B cell (primary cell): ENCODE measurements at regions not wholly inside any gene's neighbourhood (a gene's known extent, or its start where the extent isn't known, plus 50 kb on each side); places are given as distances from the start of the nearest gene placed in this dataset.
"Not testable (repeated sequence)": the region's sequence is repeated elsewhere in the genome, so short reads cannot be mapped to it uniquely, and the experiment has no call there.

Source experiments
- ATAC-seq: fragments of 200-7000 bp; cut with Tn5 transposase; one replicate; pipeline ENCODE4 v1.10.0; 2021; ENCODE audit warnings: low read depth, mild to moderate bottlenecking, moderate number of reproducible peaks, moderate library complexity
- CTCF ChIA-PET: fragments of 350-600 bp; sonication (Branson Sonifier 250); formaldehyde crosslinking; loops from one replicate; lab custom pipeline; 2021; ENCODE audit warnings: antibody characterized with exemption, inconsistent platforms; lab: Charles Lee
- POLR2A ChIA-PET: fragments of 350-600 bp; sonication (Branson Sonifier 250); formaldehyde crosslinking; loops from one replicate; lab custom pipeline; 2021; ENCODE audit warnings: antibody characterized with exemption; lab: Charles Lee
- DNase-seq: peaks from one replicate; pipeline ENCODE4 v3.0.0; 2013
- H2AFZ ChIP-seq: 2 replicates; pipeline ENCODE4 v1.6.1; 2012; ENCODE audit warnings: mild to moderate bottlenecking, low read depth, low read length; ENCODE audit not compliant: insufficient read depth, poor library complexity, severe bottlenecking
- H3K27ac ChIP-seq, 2 donors: 1 replicate in 1 of 2; 2 replicates in 1 of 2; pipeline ENCODE4 v1.5.1; 2012 to 2013; ENCODE audit warnings: low read length in 2 of 2, mild to moderate bottlenecking in 2 of 2, moderate library complexity in 1 of 2
- H3K27me3 ChIP-seq, 4 experiments: fragments of 200-600 bp in 1 of 4; sonication (generic) in 1 of 4; replicated peaks in 1 of 4; 1 replicate in 2 of 4; 2 replicates in 2 of 4; pipeline versions ENCODE4 v1.6.1 to v1.7.0; 2013 to 2016; ENCODE audit warnings: low read length in 3 of 4, mild to moderate bottlenecking in 2 of 4, mixed read lengths in 1 of 4, moderate library complexity in 1 of 4; ENCODE audit not compliant: insufficient read depth in 4 of 4, control insufficient read depth in 3 of 4; ENCODE audit errors: control extremely low read depth in 1 of 4
- H3K36me3 ChIP-seq, 2 experiments: replicated peaks in 1 of 2; 1 replicate in 1 of 2; 2 replicates in 1 of 2; pipeline versions ENCODE4 v1.6.1 to v1.7.1; 2013; ENCODE audit warnings: low read length in 1 of 2; ENCODE audit not compliant: insufficient read depth in 2 of 2, control insufficient read depth in 1 of 2; ENCODE audit errors: control extremely low read depth in 1 of 2, extremely low read depth in 1 of 2
- H3K4me1 ChIP-seq, 2 donors: fragments of 200-600 bp in 1 of 2; sonication (generic) in 1 of 2; 1 replicate in 1 of 2; 2 replicates in 1 of 2; pipeline versions ENCODE4 v1.5.1 to v1.6.1; 2013 to 2017; ENCODE audit warnings: low read length in 2 of 2; ENCODE audit not compliant: control insufficient read depth in 2 of 2, insufficient read depth in 2 of 2
- H3K4me2 ChIP-seq: replicated peaks from 2 replicates; pipeline ENCODE3; 2012; ENCODE audit warnings: mild to moderate bottlenecking, low read depth, low read length; ENCODE audit not compliant: poor library complexity, severe bottlenecking
- H3K4me3 ChIP-seq, 5 experiments: fragments of 200-600 bp in 1 of 5; sonication (generic) in 1 of 5; 1 replicate in 3 of 5; 2 replicates in 2 of 5; pipeline versions ENCODE4 v1.5.1 to v1.7.0; 2011 to 2016; ENCODE audit warnings: low read length in 4 of 5, mild to moderate bottlenecking in 4 of 5, low read depth in 2 of 5, control low read depth in 1 of 5, moderate library complexity in 1 of 5; ENCODE audit not compliant: insufficient read depth in 1 of 5; ENCODE audit errors: control extremely low read depth in 1 of 5, extremely low read depth in 1 of 5
- H3K79me2 ChIP-seq: fragments of 200-600 bp; sonication (generic); one replicate; pipeline ENCODE4 v1.6.0; 2016; ENCODE audit warnings: low read length; ENCODE audit not compliant: control insufficient read depth, insufficient read depth
- H3K9ac ChIP-seq: fragments of 200-600 bp; sonication (generic); 2 replicates; pipeline ENCODE4 v1.6.1; 2017; ENCODE audit warnings: mild to moderate bottlenecking, low read length, moderate library complexity
- H3K9me3 ChIP-seq, 3 donors: one replicate each; pipeline versions ENCODE4 v1.6.1 to v1.7.1; 2013; ENCODE audit warnings: low read length in 2 of 3; ENCODE audit not compliant: control insufficient read depth in 2 of 3, insufficient read depth in 1 of 3; ENCODE audit errors: control extremely low read depth in 1 of 3
- H4K20me1 ChIP-seq: 2 replicates; pipeline ENCODE4 v1.6.0; 2012; ENCODE audit warnings: mild to moderate bottlenecking, low read length; ENCODE audit not compliant: insufficient read depth, control insufficient read depth, poor library complexity, severe bottlenecking
- H3K27ac Mint-ChIP-seq: one replicate; pipeline ENCODE4 v1.8.0; 2021; ENCODE audit warnings: mixed read lengths
- H3K27me3 Mint-ChIP-seq: one replicate; pipeline ENCODE4 v1.8.0; 2021; ENCODE audit warnings: mixed read lengths
- H3K4me1 Mint-ChIP-seq: one replicate; pipeline ENCODE4 v1.8.0; 2021; ENCODE audit warnings: mixed read lengths
- H3K4me3 Mint-ChIP-seq: one replicate; pipeline ENCODE4 v1.8.0; 2021; ENCODE audit warnings: mixed read lengths
- H3K9me3 Mint-ChIP-seq: one replicate; pipeline ENCODE4 v1.8.0; 2022; ENCODE audit warnings: mixed read lengths; ENCODE audit not compliant: insufficient read depth
- EZH2 ChIP-seq: IDR thresholded peaks from 2 replicates; pipeline ENCODE4 v1.6.1; 2012; ENCODE audit warnings: borderline replicate concordance, low read depth, mild to moderate bottlenecking, moderate library complexity, low read length; ENCODE audit not compliant: insufficient read depth, poor library complexity, severe bottlenecking
- WGBS: methylation state at CpG from one replicate; pipeline ENCODE4 v1.1.5; 2013; ENCODE audit warnings: missing lambda C conversion rate; ENCODE audit not compliant: insufficient coverage; 5-methylcytosine and 5-hydroxymethylcytosine counted together
- intact Hi-C: fragments of 100-400 bp; cut with micrococcal nuclease; formaldehyde crosslinking; loops from one replicate; pipeline ENCODE4 v1.10.0; 2022
- TF ChIP-seq, protein P1 (sequence below): fragments of 200-600 bp; IDR thresholded peaks from one replicate; pipeline ENCODE4 v1.8.0; 2022; ENCODE audit warnings: antibody characterized with exemption, mild to moderate bottlenecking

DNA sequence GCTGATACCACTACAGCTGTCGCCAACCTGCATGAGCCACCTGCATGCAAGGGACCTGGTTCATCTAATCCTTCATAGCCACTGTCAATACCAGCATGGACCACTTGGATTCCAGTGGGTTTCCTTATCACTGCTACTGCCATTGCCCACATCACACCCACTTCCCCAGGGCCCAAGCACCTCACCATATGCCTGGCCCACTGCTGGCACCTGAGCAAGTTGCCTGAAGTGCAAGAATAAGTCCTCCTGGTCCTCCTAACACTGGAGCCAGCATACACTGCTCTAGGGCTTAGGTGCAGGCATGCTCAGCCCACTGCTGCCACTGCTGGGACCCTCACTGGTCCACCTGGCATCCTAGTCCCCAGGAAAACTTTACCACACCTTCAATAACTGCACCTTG lies 1136.8 kb upstream of the ADGRL4 start:
- H3K27ac ChIP-seq = no peak overlapping the region
- H3K79me2 ChIP-seq = no peaks in the 10 kb centered on the region
- no peaks in the 10 kb centered on the region for H3K27me3 ChIP-seq
- Mint-ChIP-seq H3K4me1 (no peaks in the 10 kb centered on the region), H3K27ac (no peak overlapping the region), H3K27me3 (no peaks in the 10 kb centered on the region), H3K9me3 (peaks cover 19% of the 10 kb centered on the region), H3K4me3 (no peak overlapping the region)
- H4K20me1 ChIP-seq = no peaks in the 10 kb centered on the region
- H3K4me1 ChIP-seq = no peaks in the 10 kb centered on the region
- H3K36me3 ChIP-seq = no peaks in the 10 kb centered on the region
- no peak overlapping the region for H2AFZ ChIP-seq
- peaks cover 0 to 22% (median 8%) of the 10 kb centered on the region in 3 donors for H3K9me3 ChIP-seq
- whole genome bisulfite sequencing = 24% methylated on average over 1 of the region's 1 CpG
- H3K9ac ChIP-seq = no peak overlapping the region
- H3K4me2 ChIP-seq = no peak overlapping the region
- POLR2A ChIA-PET = no interaction called here
- ATAC-seq (no peak), DNase-seq (no peak)
- CTCF ChIA-PET = no interaction called here
- intact Hi-C loops = no loop called here
- H3K4me3 ChIP-seq = no peak overlapping the region
- no peak for TF ChIP-seq EZH2
- TF ChIP-seq, protein P1, sequence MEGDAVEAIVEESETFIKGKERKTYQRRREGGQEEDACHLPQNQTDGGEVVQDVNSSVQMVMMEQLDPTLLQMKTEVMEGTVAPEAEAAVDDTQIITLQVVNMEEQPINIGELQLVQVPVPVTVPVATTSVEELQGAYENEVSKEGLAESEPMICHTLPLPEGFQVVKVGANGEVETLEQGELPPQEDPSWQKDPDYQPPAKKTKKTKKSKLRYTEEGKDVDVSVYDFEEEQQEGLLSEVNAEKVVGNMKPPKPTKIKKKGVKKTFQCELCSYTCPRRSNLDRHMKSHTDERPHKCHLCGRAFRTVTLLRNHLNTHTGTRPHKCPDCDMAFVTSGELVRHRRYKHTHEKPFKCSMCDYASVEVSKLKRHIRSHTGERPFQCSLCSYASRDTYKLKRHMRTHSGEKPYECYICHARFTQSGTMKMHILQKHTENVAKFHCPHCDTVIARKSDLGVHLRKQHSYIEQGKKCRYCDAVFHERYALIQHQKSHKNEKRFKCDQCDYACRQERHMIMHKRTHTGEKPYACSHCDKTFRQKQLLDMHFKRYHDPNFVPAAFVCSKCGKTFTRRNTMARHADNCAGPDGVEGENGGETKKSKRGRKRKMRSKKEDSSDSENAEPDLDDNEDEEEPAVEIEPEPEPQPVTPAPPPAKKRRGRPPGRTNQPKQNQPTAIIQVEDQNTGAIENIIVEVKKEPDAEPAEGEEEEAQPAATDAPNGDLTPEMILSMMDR = no peak

DNA sequence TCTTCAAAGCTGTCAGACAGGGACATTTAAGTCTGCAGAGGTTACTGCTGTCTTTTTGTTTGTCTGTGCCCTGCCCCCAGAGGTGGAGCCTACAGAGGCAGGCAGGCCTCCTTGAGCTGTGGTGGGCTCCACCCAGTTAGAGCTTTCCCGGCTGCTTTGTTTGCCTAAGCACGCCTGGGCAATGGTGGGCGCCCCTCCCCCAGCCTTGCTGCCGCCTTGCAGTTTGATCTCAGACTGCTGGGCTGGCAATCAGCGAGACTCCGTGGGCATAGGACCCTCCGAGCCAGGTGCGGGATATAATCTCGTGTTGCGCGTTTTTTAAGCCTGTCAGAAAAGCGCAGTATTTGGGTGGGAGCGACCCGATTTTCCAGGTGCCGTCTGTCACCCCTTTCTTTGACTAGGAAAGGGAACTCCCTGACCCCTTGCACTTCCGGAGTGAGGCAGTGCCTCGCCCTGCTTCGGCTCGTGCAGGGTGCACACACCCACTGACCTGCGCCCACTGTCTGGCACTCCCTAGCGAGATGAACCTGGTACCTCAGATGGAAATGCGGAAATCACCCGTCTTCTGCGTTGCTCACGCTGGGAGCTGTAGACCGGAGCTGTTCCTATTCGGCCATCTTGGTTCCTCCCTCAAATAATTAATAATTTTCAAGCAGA lies 1131.5 kb upstream of the ADGRL4 start:
- intact Hi-C loops, H3K4me3 ChIP-seq, H3K4me2 ChIP-seq, H3K4me1 Mint-ChIP-seq, H2AFZ ChIP-seq, H3K9me3 Mint-ChIP-seq, H4K20me1 ChIP-seq, H3K27ac ChIP-seq, H3K79me2 ChIP-seq, POLR2A ChIA-PET, H3K27ac Mint-ChIP-seq, H3K9ac ChIP-seq, H3K36me3 ChIP-seq, H3K27me3 ChIP-seq, ATAC-seq, CTCF ChIA-PET, H3K27me3 Mint-ChIP-seq, H3K4me3 Mint-ChIP-seq, H3K4me1 ChIP-seq, DNase-seq: not testable (repeated sequence)
- H3K9me3 ChIP-seq = peaks cover 0 to 12% (median 0%) of the 10 kb centered on the region in 3 donors
- WGBS = 89% methylated on average over 21 of the region's 27 CpGs
